HL-60/S4 treated with phorbol 12-myristate 13-acetate at 8.2 ng/mL for 4 days and 3 days (cell line): ENCODE measurements at regions not wholly inside any gene's neighbourhood (a gene's known extent, or its start where the extent isn't known, plus 50 kb on each side); places are given as distances from the start of the nearest gene placed in this dataset.

ENCODE experiments used
- in situ Hi-C: fragments of 300-500 bp; cut with MboI; formaldehyde crosslinking; loops from 2 replicates; pipeline ENCODE4 v1.15.0; 2022; ENCODE audit warnings: low sequenced_read_pairs

GRCh38 chr1:239538239-239538988, 152.0 kb downstream of the CHRM3 start:
- in situ Hi-C loops: no loop called here

DNA sequence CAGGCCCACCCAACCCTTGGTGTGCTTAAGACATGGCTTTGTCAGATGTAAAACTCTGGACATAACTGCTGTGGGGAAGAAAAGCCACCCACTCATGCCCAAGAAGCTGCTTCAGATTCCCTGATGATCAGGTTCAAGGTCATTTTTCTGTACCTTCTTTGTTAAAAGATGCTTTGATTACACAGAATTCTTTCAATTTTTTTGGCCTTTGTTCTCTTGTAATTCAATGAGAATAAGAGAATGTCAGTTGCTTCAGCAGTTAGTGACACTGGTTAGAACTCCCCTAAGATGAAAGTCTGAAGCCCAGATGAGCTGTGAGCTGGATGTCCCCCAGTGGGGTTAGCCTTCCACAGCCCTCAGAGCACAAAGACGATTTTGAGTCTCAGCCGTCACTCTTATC, 152.7 kb downstream of the CHRM3 start:
- in situ Hi-C loops: no loop called here

- in situ Hi-C loops: no loop called here
These were observed 153.4 kb downstream of the CHRM3 start for GRCh38 chr1:239539812-239540211.

DNA sequence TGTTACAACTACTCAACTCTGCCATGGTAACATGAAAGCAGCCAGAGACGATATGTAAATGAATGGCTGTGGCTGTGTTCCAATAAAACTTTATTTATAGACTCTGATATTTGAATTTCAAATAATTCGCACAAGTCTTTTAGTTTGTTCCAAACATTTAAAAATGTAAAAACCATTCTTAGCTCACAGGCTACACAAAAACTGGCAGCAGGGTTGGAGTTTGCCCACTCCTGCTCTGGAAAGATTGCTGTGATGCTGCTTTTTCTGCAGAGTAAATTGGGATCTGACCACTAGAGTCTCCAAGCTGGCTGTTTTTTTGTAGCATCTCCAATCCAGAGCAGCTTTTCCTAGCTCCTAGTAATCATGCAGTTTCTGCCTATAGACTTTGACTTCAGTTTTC, 157.5 kb downstream of the CHRM3 start:
- in situ Hi-C loops: no loop called here

- in situ Hi-C loops: no loop called here
These were observed 159.1 kb downstream of the CHRM3 start for GRCh38 chr1:239545466-239545865.

GRCh38 chr1:239547987-239548386, 161.6 kb downstream of the CHRM3 start:
- in situ Hi-C loops: no loop called here

- in situ Hi-C loops: no loop called here
These were observed 163.8 kb downstream of the CHRM3 start for GRCh38 chr1:239550178-239550577.

DNA sequence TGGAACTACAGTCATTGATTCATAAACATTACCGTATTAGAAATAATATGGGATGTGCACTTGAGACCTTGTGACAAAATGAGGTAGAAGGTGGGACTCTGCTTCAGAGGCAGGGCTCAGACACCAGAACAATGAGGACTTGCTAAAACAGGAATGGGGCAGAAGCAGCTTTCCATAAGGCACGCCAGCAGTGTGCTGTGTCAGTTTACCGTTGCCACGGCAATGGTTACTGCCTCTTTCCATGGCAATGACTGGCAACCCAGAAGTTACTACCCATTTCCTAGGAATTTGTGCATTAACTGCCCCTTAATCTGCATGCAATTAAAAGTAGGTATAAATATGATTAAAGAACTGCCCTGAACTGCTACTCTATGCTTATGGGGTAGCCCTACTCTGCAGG, 169.0 kb downstream of the CHRM3 start:
- in situ Hi-C loops: no loop called here

DNA sequence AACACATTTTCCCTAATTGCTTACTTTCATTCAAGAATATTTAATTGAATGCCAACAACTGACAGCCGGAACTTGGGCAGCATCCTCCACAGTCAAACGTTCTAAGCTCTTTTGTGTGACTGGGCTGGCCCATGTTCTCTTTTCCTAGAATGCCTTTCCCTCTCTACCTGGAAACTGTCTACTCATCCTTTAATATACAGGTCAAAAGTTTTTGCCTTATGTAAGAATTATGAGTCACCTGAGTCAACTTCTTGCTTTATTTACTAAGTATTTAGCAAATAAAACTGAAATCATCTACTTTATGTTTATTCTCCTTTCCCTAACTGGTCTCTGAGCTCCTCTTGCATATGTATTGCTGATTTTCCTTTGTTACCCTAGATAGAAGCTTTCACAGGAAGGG, 172.2 kb downstream of the CHRM3 start:
- in situ Hi-C loops: no loop called here

DNA sequence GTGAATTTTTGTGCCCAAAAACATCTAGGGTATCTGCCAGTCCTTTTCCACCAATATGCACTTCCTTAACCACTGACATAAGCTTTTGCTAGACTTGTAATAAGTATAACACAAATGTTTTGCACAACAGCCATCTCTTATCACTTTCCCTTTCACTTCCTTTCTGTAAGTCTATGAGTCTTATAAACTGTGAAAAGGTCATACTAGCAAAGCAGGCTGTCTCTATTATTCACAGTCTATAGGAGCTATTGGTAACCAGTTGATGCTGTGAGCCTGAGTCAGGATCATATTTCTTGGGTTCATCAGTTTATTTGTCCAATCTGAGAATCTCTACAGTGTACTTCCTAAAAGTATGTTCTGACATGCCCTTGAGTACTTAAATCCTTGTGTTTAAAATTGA, 172.6 kb downstream of the CHRM3 start:
- in situ Hi-C loops: no loop called here

GRCh38 chr1:239560921-239561320, 174.6 kb downstream of the CHRM3 start:
- in situ Hi-C loops: no loop called here

- in situ Hi-C loops: no loop called here
These were observed 175.7 kb downstream of the CHRM3 start for GRCh38 chr1:239562095-239562494.

- in situ Hi-C loops: no loop called here
These were observed 177.3 kb downstream of the CHRM3 start for GRCh38 chr1:239563681-239564080.

DNA sequence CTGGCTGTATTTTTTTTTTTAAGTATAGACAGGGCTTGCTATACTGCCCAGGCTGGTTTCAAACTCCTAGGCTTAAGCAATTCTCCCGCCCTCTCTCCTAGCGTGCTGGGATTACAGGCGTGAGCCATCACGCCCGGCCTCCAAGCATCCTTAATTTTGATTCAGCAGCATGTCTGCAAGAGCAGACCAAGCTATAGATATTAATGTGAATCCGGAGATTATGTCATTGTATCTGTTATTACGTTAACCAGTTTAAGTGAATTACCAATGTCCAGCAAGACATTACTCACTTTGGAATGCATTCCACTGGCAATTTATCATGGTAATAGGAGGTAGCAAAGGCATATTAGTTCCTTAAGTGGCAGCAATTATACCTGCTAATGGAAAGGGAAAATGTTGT, 179.7 kb downstream of the CHRM3 start:
- in situ Hi-C loops: no loop called here

DNA sequence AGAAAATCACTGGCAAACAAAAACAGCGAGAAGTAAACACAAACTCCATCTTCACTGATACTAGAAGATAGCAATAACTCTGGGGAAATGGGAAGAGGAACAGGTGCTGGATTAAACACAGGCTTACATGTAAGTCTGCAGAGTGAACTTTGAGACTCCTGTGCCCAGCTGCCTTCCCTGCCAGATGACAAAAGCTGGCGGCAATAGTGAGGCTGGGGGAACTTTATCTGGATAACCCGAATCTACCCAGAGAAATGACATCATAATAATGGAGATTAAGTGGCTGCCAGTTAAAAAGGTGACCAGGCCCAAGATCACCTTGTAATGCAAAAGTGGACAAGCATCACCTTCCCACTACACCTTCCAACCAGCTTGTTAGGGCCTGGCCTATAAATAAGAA, 184.5 kb downstream of the CHRM3 start:
- in situ Hi-C loops: no loop called here

GRCh38 chr1:239572183-239572582, 185.8 kb downstream of the CHRM3 start:
- in situ Hi-C loops: no loop called here

DNA sequence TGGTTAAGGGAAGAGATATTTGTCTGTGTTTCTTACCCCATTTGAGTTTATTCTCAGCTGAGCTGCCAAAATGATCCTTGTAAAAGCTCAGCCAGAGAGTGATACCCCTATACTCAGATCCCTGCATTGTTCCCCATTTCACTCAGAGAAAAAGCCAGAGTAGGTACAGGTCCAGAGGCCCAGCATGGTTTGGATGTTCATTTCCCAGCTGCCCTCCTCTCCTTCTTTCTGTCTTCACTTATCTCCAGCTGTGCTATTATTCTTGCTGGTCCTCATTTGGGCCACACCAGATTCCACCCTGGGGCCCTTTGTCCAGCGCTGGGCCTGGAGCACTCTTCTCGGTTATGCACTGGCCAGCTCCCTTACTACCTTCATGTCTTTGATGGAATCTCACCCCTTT, 187.7 kb downstream of the CHRM3 start:
- in situ Hi-C loops: no loop called here

GRCh38 chr1:239575113-239575512, 188.7 kb downstream of the CHRM3 start:
- in situ Hi-C loops: no loop called here

DNA sequence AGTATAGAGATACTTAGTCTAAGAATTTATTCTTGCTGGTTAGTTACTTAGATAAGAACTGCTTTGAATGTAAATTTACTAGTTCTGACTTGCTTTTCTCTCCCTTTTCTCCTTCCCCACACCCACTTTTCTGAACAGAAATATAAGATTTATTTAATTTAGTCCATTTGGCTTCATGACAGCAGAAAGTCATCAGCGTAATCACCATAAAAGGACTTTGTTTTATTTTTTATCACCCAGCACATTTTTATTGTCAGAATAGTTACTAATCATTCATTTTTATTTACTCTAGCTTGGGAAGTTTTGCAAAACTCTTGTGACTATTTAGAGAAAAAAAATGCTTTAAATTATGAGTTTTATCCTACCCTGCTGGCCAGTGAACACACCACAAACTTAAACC, 197.2 kb downstream of the CHRM3 start:
- in situ Hi-C loops: no loop called here

DNA sequence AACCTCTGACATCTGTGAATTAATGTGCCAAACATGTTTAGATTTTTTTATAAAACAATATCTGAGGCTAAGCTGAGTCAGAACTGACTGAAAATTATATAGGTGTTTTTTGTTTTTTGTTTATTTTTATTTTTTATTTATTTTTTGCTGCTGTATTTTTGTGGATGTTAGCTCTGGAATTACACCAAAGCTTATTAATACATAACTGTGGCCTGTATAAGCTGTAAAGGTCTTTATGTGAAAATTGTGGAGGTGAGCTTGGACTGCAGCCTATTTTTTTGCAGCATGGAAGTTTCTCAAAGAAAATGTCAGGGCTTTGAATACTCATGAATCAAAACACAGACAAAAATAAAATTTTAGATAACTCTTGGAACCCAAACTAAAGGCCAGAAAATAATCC, 199.8 kb downstream of the CHRM3 start:
- in situ Hi-C loops: no loop called here

GRCh38 chr1:239587066-239587465, 200.7 kb downstream of the CHRM3 start:
- in situ Hi-C loops: no loop called here

DNA sequence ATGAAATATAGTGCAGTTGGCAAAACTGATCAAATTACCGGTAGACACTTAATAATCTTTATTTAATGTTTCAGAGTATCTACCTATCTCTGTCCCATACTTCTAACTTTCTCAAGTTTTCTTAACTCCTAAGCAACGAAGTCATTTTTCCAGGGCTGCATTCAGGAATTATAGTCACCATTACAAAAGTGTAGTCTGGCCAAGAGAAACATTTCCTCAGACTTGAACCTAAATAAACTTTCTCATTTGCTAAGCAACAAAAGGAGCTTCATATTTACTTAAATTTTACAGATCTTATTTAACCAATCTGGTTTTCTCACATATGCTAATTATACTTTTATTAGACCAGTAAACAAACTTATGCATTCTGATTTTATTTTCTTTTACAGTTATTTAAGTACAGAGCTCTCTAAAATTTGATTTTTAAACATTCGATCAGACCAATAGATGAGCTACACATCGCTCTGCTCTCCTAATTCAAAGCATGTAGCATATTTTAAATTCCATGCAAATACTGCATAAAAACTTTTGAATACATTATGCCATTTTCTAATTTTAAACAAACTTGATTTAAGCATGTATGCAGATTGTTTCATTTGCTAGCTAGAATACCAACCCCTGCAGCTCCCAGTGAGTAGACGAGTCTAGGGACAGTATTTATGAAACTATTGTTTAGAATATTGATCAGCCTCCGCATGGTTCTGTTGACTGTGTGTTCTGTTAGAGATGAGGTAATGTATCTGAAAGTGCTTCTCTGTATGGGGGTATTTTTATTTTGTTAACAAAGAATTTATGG, 201.4 kb downstream of the CHRM3 start:
- in situ Hi-C loops: no loop called here
